GM18907 (cell line): ENCODE measurements at regions not wholly inside any gene's neighbourhood (a gene's known extent, or its start where the extent isn't known, plus 50 kb on each side); places are given as distances from the start of the nearest gene placed in this dataset.

Source experiments
- ATAC-seq: cut with Tn5 transposase; IDR thresholded peaks from one replicate; pipeline ENCODE4 v1.9.1; 2021; ENCODE audit warnings: mild to moderate bottlenecking, moderate library complexity; ENCODE audit not compliant: unreplicated experiment

DNA sequence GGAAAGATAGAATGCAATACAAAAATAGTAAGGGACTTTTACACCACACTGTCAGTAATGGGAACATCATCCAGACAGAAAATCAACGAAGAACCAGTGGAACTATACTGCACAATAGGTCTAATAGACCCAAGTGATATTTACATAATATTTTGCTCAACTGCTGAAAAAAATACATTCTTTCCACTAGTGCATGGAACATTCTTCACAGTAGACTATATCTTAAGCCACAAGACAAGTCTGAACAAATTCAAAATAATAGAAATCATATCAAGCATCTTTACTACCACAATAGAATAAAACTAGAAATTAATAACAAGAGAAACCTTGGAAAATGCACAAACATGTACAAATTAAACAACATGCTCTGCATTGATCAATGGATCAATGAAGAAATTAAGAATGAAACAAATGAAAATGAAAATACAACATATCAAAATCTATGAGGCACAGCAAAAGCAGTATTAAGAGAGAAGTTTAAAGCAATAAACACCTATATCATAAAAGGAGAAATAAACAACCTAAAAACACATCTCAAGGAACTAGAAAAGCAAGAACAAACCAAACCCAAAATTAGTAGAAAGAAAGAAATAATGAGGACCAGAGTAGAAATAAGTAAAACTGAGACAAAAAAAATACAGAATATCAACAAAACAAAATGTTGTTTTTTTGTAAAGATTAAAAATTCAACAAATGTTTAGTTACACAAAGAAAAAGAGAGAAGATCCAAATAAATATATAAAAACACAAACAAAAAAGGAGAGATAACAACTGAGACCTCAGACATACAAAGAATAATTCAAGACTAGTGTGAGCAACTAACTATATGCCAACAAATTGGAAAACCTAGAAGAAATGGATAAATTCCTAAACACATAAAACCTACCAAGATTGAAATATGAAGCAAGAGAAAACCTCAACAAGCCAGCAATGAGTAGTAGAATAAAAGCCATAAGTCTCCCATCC, 51.5 kb upstream of the ANTXR2 start:
- no peak for ATAC-seq
